Adrenal gland (tissue), 9 donors: ENCODE measurements at regions not wholly inside any gene's neighbourhood (a gene's known extent, or its start where the extent isn't known, plus 50 kb on each side); places are given as distances from the start of the nearest gene placed in this dataset.

Source experiments
- DNase-seq, 7 donors: peaks; one replicate each; pipeline ENCODE4 v3.0.0-alpha.2; 2019 to 2020
- H3K27ac ChIP-seq, 5 donors: fragments of 200-600 bp; sonication (generic) in 4 of 5; 1 replicate in 3 of 5; 2 replicates in 2 of 5; pipeline versions ENCODE4 v1.5.1 to v1.8.0; 2016 to 2020; ENCODE audit warnings: mild to moderate bottlenecking in 1 of 5
- H3K27me3 ChIP-seq: fragments of 200-600 bp; 2 replicates; pipeline ENCODE4 v1.8.0; 2021
- H3K36me3 ChIP-seq, 2 donors: fragments of 200-600 bp; replicated peaks in 1 of 2; 1 replicate in 1 of 2; 2 replicates in 1 of 2; pipeline versions ENCODE4 v1.5.1 to v1.8.0; 2018 to 2022
- H3K4me1 ChIP-seq, 2 donors: fragments of 200-600 bp; replicated peaks in 1 of 2; 1 replicate in 1 of 2; 2 replicates in 1 of 2; pipeline versions ENCODE4 v1.5.1 to v1.8.0; 2018 to 2021
- H3K4me3 ChIP-seq, 4 donors: fragments of 200-600 bp; sonication (generic) in 3 of 4; one replicate each; pipeline ENCODE4 v1.5.1; 2016 to 2018
- H3K9me3 ChIP-seq, 3 donors: fragments of 200-600 bp; sonication (generic) in 1 of 3; replicated peaks in 1 of 3; 1 replicate in 2 of 3; 2 replicates in 1 of 3; pipeline versions ENCODE4 v1.5.1 to v1.8.0; 2016 to 2021
- POLR2A ChIP-seq, 2 donors: fragments of 450-650 bp; IDR thresholded peaks; one replicate each; pipeline ENCODE4 v1.6.1; 2017; ENCODE audit warnings: antibody characterized with exemption in 2 of 2, mild to moderate bottlenecking in 2 of 2, moderate library complexity in 1 of 2
- WGBS, 4 donors: extraction: QIAGEN DNeasy Blood & Tissue Kit in 2 of 4; methylation state at CpG; one replicate each; pipeline versions ENCODE4 v1.1.5 to v1.1.7; 2013 to 2017; 5-methylcytosine and 5-hydroxymethylcytosine counted together
- intact Hi-C, 2 donors: fragments of 100-400 bp; cut with DNase I; formaldehyde crosslinking; loops; one replicate each; pipeline versions ENCODE4 v1.14.1 to v1.15.0; 2022 to 2023
- TF ChIP-seq, protein P1 (sequence below), 6 experiments: fragments of 450-650 bp in 4 of 6; fragments of 200-600 bp in 2 of 6; sonication (generic) in 1 of 6; IDR thresholded peaks; 1 replicate in 5 of 6; 2 replicates in 1 of 6; pipeline versions ENCODE4 v1.5.1 to v1.8.0; 2016 to 2021; ENCODE audit warnings: antibody characterized with exemption in 6 of 6, mild to moderate bottlenecking in 2 of 6, moderate library complexity in 1 of 6
- donor health status: healthy with polysubstance abuse.
- donor health status: Bipolar disorder and iron deficiency.
- donor health status: DM: yes; HTN: yes; CAD: no.
- donor health status: DM: no; HTN: no; CAD: no.
- donor health status: DM: no; HTN: no; CAD: no.

DNA sequence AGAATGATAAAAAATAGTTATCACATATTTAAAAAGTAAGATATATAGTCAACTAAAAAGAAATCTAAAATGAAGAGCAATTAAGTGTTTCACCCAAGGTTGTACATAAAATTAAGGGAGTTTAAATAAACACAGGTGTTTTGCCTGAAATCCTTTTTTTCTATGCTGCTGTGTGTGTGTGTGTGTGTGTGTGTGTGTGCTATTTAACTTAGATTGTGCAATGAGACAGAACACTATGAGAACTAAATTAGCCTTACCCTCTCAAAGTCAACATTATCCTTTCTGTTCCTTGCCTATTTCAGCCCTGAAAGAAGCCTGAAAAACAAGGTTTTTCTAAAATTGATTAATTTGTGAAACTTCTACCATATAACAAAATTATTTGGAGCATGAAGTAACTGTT, 516.2 kb downstream of the ELAVL2 start:
- no peak overlapping the region for H3K27ac ChIP-seq
- TF ChIP-seq, protein P1, sequence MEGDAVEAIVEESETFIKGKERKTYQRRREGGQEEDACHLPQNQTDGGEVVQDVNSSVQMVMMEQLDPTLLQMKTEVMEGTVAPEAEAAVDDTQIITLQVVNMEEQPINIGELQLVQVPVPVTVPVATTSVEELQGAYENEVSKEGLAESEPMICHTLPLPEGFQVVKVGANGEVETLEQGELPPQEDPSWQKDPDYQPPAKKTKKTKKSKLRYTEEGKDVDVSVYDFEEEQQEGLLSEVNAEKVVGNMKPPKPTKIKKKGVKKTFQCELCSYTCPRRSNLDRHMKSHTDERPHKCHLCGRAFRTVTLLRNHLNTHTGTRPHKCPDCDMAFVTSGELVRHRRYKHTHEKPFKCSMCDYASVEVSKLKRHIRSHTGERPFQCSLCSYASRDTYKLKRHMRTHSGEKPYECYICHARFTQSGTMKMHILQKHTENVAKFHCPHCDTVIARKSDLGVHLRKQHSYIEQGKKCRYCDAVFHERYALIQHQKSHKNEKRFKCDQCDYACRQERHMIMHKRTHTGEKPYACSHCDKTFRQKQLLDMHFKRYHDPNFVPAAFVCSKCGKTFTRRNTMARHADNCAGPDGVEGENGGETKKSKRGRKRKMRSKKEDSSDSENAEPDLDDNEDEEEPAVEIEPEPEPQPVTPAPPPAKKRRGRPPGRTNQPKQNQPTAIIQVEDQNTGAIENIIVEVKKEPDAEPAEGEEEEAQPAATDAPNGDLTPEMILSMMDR (IDR thresholded peaks at IDR 0.05), result no peak
- no peak for TF ChIP-seq POLR2A (IDR thresholded peaks at IDR 0.05)
- no peaks in the 10 kb centered on the region for H3K36me3 ChIP-seq
- H3K4me1 ChIP-seq, result no peaks in the 10 kb centered on the region
- DNase-seq, result no peak
- H3K9me3 ChIP-seq, result no peaks in the 10 kb centered on the region
- no peaks in the 10 kb centered on the region for H3K27me3 ChIP-seq
- intact Hi-C loops, result no loop called here
- H3K4me3 ChIP-seq, result no peak overlapping the region

DNA sequence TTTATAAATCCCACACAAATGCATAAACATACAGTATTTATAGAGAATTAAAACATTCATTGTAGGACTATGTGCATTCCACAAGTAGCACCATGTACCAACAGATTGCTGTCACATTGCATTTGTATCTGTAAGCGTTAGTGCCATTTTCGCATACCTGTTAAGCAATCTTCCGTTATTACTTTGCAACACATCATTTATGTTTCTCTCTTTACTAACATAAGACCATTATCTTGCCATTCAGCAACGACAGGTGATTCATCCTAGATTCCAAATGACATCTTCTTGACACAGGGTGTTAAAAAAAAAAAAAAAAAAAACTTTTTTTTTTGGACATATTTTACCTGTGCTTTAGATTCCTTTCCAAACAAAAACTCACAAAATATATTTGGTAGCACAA, 511.8 kb downstream of the ELAVL2 start:
- DNase-seq, result no peak
- Histone ChIP-seq H3K27me3 (no peaks in the 10 kb centered on the region), H3K36me3 (no peaks in the 10 kb centered on the region), H3K9me3 (no peaks in the 10 kb centered on the region), H3K27ac (no peak overlapping the region), H3K4me1 (no peaks in the 10 kb centered on the region), H3K4me3 (no peak overlapping the region)
- TF ChIP-seq, protein P1 (IDR thresholded peaks at IDR 0.05), result no peak
- TF ChIP-seq POLR2A (IDR thresholded peaks at IDR 0.05), result no peak
- 72 to 82% (median 73%) methylated on average over 4 of the region's 4 CpGs for WGBS, 4 donors
- intact Hi-C loops, result no loop called here

DNA sequence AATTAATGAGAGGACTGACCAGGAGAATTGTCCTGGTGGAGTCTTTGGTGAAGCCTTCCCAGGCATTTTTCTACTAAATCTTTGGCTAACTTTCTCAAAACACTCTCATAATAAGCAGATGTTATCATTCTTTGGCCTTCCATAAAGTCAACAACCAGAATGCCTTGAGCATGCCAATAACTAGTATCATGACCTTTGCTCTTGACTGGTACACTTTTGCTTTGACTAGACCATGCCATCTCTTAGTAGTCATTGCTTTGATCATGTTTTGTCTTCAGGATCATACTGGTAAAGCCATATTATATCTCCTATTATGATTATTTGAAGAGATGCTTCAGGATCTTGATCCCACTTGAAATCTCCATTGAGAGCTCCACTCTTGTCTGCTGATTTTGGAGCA, 506.9 kb downstream of the ELAVL2 start:
- H3K4me1 ChIP-seq, result no peaks in the 10 kb centered on the region
- no peak overlapping the region for H3K27ac ChIP-seq
- no peak for DNase-seq
- no peaks in the 10 kb centered on the region for H3K27me3 ChIP-seq
- intact Hi-C loops, result no loop called here
- H3K36me3 ChIP-seq, result no peaks in the 10 kb centered on the region
- TF ChIP-seq, protein P1 (IDR thresholded peaks at IDR 0.05), result no peak
- TF ChIP-seq POLR2A (IDR thresholded peaks at IDR 0.05), result no peak
- H3K9me3 ChIP-seq, result no peaks in the 10 kb centered on the region
- H3K4me3 ChIP-seq, result no peak overlapping the region

DNA sequence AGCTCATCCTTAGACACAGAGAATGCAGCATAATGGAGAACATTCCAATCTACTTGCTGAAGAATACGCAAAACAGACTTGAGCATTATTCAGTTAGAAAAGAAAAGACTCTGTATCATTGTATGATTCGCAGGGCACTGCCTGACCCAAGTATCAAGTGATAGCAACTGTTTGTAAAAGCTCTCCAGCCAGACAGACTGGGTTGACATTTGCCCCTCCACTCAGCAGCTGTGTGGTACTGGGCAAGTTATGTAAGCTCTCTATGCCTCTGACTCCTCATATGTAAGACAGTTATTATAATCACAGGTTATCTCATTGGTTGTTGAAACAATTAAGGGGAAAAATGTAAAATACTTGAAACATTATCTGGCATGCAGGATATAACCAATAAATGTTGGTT, 505.0 kb downstream of the ELAVL2 start:
- H3K27me3 ChIP-seq, result no peaks in the 10 kb centered on the region
- no peaks in the 10 kb centered on the region for H3K36me3 ChIP-seq
- intact Hi-C loops, result no loop called here
- WGBS, 4 donors, result 63 to 75% (median 68%) methylated on average over 2 of the region's 2 CpGs
- H3K27ac ChIP-seq, result no peak overlapping the region
- no peak for TF ChIP-seq POLR2A (IDR thresholded peaks at IDR 0.05)
- TF ChIP-seq, protein P1 (IDR thresholded peaks at IDR 0.05), result no peak
- H3K4me1 ChIP-seq, result no peaks in the 10 kb centered on the region
- no peaks in the 10 kb centered on the region for H3K9me3 ChIP-seq
- H3K4me3 ChIP-seq, result no peak overlapping the region
- no peak for DNase-seq
